Loucy (cell line): ENCODE measurements at regions not wholly inside any gene's neighbourhood (a gene's known extent, or its start where the extent isn't known, plus 50 kb on each side); places are given as distances from the start of the nearest gene placed in this dataset.

ENCODE experiments used
- H2AFZ ChIP-seq: fragments of 200-600 bp; sonication (generic); 2 replicates; pipeline ENCODE4 v1.6.0; 2016; ENCODE audit warnings: antibody characterized with exemption, mild to moderate bottlenecking, low read length, moderate library complexity
- H3F3A ChIP-seq: fragments of 200-600 bp; 2 replicates; pipeline ENCODE4 v1.6.0; 2016; ENCODE audit warnings: antibody characterized with exemption, low read depth, mild to moderate bottlenecking
- H3K27me3 ChIP-seq: fragments of 200-600 bp; sonication (generic); 2 replicates; pipeline ENCODE4 v1.6.1; 2014; ENCODE audit warnings: low read length, mild to moderate bottlenecking; ENCODE audit not compliant: insufficient read depth, poor library complexity, severe bottlenecking
- H3K36me3 ChIP-seq: fragments of 200-600 bp; sonication (generic); 2 replicates; pipeline ENCODE4 v1.6.1; 2016; ENCODE audit warnings: low read length; ENCODE audit not compliant: insufficient read depth
- H3K4me1 ChIP-seq: fragments of 200-600 bp; sonication (generic); 2 replicates; pipeline ENCODE4 v1.5.1; 2014; ENCODE audit warnings: low read length, mild to moderate bottlenecking; ENCODE audit not compliant: insufficient read depth, poor library complexity, severe bottlenecking
- H3K4me2 ChIP-seq: fragments of 200-600 bp; sonication (generic); 2 replicates; pipeline ENCODE4 v1.6.0; 2014; ENCODE audit warnings: antibody characterized with exemption, low read length, low read depth, mild to moderate bottlenecking; ENCODE audit not compliant: poor library complexity, severe bottlenecking
- H3K4me3 ChIP-seq: fragments of 200-600 bp; sonication (generic); 2 replicates; pipeline ENCODE4 v1.5.1; 2014; ENCODE audit warnings: low read length, mild to moderate bottlenecking, mixed read lengths; ENCODE audit not compliant: poor library complexity, severe bottlenecking
- H3K79me2 ChIP-seq: fragments of 200-600 bp; sonication (generic); 2 replicates; pipeline ENCODE4 v1.6.1; 2014; ENCODE audit warnings: low read length; ENCODE audit not compliant: insufficient read depth
- H3K9ac ChIP-seq: fragments of 200-600 bp; sonication (generic); 2 replicates; pipeline ENCODE4 v1.6.0; 2014; ENCODE audit warnings: mild to moderate bottlenecking, low read depth, low read length, moderate library complexity; ENCODE audit not compliant: poor library complexity, severe bottlenecking
- H3K9me2 ChIP-seq: fragments of 200-600 bp; sonication (generic); replicated peaks from 2 replicates; pipeline ENCODE4 v1.6.1; 2016; ENCODE audit warnings: low read depth, low read length, mixed read lengths
- H3K9me3 ChIP-seq: fragments of 200-600 bp; sonication (generic); 2 replicates; pipeline ENCODE4 v1.6.1; 2014; ENCODE audit warnings: mild to moderate bottlenecking, antibody characterized with exemption, low read length, low read depth; ENCODE audit not compliant: insufficient read depth
- H4K20me1 ChIP-seq: fragments of 200-600 bp; sonication (generic); 2 replicates; pipeline ENCODE4 v1.6.0; 2014; ENCODE audit warnings: antibody characterized with exemption, low read length, mild to moderate bottlenecking; ENCODE audit not compliant: insufficient read depth, poor library complexity, severe bottlenecking
- CTCF ChIP-seq: fragments of 200-600 bp; sonication (generic); conservative IDR thresholded peaks from 2 replicates; pipeline ENCODE4 v1.5.1; 2014; ENCODE audit warnings: mild to moderate bottlenecking, antibody characterized with exemption, low read length
- EZH2phosphoT487 ChIP-seq: fragments of 200-600 bp; IDR thresholded peaks from 2 replicates; pipeline ENCODE4 v1.6.1; 2018; ENCODE audit warnings: antibody characterized with exemption, mild to moderate bottlenecking, moderate library complexity, borderline replicate concordance

GRCh38 chr1:66450043-66450514, 83.9 kb upstream of the SGIP1 start:
- H3K4me1 ChIP-seq: peaks cover 26% of the 10 kb centered on the region
- H3K27me3 ChIP-seq: no peaks in the 10 kb centered on the region
- no peaks in the 10 kb centered on the region for H4K20me1 ChIP-seq
- TF ChIP-seq CTCF: no peak
- TF ChIP-seq EZH2phosphoT487: no peak
- H3K36me3 ChIP-seq: no peaks in the 10 kb centered on the region
- H3K9ac ChIP-seq: no peak overlapping the region
- H3F3A ChIP-seq: 0 out of 2 replicates have a peak, but pooled peaks cover 2% of the 10 kb centered on the region
- no peak overlapping the region for H3K4me3 ChIP-seq
- H3K9me3 ChIP-seq: no peaks in the 10 kb centered on the region
- H2AFZ ChIP-seq: no peak overlapping the region
- H3K4me2 ChIP-seq: no peak overlapping the region
- no peaks in the 10 kb centered on the region for H3K79me2 ChIP-seq
- no peaks in the 10 kb centered on the region for H3K9me2 ChIP-seq

- H3K27me3 ChIP-seq: no peaks in the 10 kb centered on the region
- H3K79me2 ChIP-seq: no peaks in the 10 kb centered on the region
- no peaks in the 10 kb centered on the region for H3K9me3 ChIP-seq
- H3F3A ChIP-seq: no peaks in the 10 kb centered on the region
- no peak for TF ChIP-seq CTCF
- no peak for TF ChIP-seq EZH2phosphoT487
- no peaks in the 10 kb centered on the region for H4K20me1 ChIP-seq
- no peaks in the 10 kb centered on the region for H3K9me2 ChIP-seq
- H3K9ac ChIP-seq: no peak overlapping the region
- H2AFZ ChIP-seq: no peak overlapping the region
- H3K36me3 ChIP-seq: no peaks in the 10 kb centered on the region
- H3K4me3 ChIP-seq: no peak overlapping the region
- H3K4me2 ChIP-seq: no peak overlapping the region
- peaks cover 18% of the 10 kb centered on the region for H3K4me1 ChIP-seq
Observed at GRCh38 chr1:66450847-66451246, 83.1 kb upstream of the SGIP1 start.

- no peaks in the 10 kb centered on the region for H3K27me3 ChIP-seq
- no peaks in the 10 kb centered on the region for H3K36me3 ChIP-seq
- H3K4me2 ChIP-seq: no peak overlapping the region
- no peaks in the 10 kb centered on the region for H3K79me2 ChIP-seq
- H3F3A ChIP-seq: no peaks in the 10 kb centered on the region
- no peaks in the 10 kb centered on the region for H3K9me3 ChIP-seq
- no peak overlapping the region for H2AFZ ChIP-seq
- H3K9ac ChIP-seq: no peak overlapping the region
- no peak for TF ChIP-seq EZH2phosphoT487
- TF ChIP-seq CTCF: peak; percentile 38; the same call in 1 of the 2 replicates
- no peaks in the 10 kb centered on the region for H3K9me2 ChIP-seq
- peaks cover 13% of the 10 kb centered on the region for H3K4me1 ChIP-seq
- no peak overlapping the region for H3K4me3 ChIP-seq
- H4K20me1 ChIP-seq: no peaks in the 10 kb centered on the region
Observed at GRCh38 chr1:66452162-66452561, 81.8 kb upstream of the SGIP1 start.
